ENCODE measurements at regions not wholly inside any gene's neighbourhood (a gene's known extent, or its start where the extent isn't known, plus 50 kb on each side); places are given as distances from the start of the nearest gene placed in this dataset.
A peak's percentile ranks its signal among the peaks of the same experiment; 100 is the strongest.
"Not testable (repeated sequence)": the region's sequence is repeated elsewhere in the genome, so short reads cannot be mapped to it uniquely, and the experiment has no call there.

GRCh38 chr5:32534041-32534440, 51.3 kb upstream of the SUB1 start:
- DNase-seq: peak in 3 of 4 experiments; percentile 30 to 54 (median 40)

DNA sequence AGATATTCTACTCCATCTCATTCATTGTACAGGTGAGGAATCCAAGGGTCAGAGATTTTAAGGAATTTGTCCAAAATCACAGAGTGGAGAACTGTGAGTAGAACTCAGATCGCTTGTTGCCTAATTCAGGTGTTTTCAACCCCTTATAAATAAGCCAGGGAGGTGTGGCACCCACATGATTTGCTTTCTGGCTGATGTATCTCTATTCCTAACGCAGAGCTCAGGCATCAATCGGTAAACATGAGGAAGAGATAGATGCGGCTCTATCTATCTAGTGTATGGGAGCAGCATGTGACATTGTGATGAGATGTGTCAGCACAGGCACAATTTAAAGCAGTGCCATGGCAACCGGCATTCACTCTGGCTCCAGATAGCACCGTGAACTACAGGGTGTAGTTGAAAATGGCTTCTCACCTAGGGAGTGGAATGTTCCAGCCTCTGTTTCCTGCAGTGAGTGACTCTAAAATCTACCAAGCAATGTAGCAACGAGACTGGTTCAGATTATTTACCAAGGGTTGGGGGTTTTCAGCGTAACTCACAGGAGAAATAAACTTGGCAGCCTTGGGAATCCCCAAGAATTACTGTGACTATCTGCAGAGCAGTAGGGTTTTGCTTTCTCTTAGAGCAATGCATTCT, 53.4 kb upstream of the SUB1 start:
- no peak for DNase-seq

DNA sequence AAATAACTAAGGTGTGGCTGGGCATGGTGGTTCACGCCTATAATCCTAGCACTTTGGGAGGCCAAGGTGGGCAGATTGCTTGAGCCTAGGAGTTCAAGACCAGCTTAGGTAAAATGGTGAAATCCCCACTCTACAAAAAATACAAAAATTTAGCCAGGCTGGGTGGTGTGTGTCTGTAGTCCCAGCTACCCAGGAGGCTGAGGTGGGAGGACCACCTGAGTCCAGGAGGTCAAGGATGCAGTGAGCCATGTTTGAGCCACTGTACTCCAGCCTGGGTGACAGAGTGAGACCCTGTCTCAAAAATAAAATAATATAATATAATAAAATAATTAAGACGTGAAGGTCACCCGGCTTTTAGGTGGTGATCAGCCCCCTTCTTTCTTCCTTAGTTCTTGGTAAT, 58.0 kb upstream of the SUB1 start:
- DNase-seq: not testable (repeated sequence)

DNA sequence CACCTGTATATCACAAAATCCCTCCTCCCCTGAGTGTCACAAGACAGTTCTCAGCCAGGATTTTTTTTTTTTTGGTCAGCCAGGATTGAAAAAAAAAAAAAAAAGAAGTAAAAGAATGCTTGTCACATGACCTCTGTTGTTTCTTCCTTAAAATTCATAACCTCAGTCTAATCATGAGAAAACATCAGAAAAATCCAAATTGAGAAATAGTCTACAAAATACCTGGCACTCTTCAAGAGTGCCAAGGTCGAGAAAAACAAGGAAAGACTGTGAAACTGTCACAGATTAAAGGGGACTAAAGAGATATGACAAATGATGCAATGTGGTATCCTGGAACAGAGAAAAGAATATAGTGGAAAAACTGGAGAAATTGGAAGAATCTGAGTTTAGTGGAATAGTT, 58.5 kb upstream of the SUB1 start:
- peak in 2 of 4 experiments; percentile 44 to 61 for DNase-seq

GRCh38 chr5:32523625-32524024, 61.7 kb upstream of the SUB1 start:
- DNase-seq: no peak

DNA sequence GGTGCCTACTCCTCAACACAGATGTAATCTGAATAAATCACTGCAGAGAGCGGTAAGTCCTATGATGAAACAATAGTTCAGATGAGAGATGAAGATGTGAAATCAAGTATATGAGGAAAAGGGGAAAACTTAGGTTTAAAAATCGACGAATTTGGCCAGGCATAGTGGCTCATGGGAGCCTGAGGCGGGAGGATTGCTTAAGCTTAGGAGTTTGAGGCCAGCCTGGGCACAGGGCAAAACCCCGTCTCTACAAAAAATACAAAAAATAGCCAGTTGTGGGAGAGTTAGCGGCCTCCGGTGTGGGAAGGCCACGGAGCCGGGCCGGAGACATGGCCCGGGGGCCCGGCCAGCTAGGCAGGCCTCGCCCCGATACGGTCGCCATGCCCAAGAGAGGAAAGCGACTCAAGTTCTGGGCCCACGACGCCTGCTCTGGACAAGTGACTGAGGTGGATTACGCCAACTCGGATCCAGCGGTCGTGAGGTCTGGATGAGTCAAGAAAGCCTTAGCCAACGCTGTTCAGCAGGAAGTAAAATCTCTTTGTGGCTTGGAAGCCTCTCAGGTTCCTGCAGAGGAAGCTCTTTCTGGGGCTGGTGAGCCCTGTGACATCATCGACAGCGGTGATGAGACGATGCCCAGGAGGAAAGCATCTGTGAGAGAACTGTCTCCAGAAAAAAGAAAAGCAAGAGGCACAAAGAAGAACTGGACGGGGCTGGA, 62.8 kb upstream of the SUB1 start:
- DNase-seq: peak; percentile 91 to 97 (median 95)

GRCh38 chr5:32521481-32521880, 63.9 kb upstream of the SUB1 start:
- DNase-seq: no peak

DNA sequence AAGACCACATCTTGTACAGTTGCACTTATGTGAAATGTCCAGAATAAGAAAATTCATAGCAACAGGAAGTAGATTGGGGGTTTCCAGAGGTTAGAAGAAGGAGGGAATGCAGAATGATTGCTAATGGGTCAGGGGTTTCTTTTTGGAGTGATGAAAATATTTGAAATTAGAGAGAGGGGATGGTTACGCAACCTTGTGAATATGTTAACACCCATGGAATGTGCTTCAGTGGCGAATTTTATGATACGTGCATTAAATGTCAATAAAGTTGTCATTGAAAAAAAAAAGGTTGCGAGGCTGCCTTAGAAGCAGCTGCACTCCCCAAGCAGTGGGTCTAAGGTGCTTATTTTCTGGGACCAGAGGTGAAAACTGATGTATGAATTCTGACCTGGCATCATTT, 64.4 kb upstream of the SUB1 start:
- peak in 1 of 4 experiments; percentile 10 for DNase-seq

GRCh38 chr5:32520356-32520755, 65.0 kb upstream of the SUB1 start:
- DNase-seq: peak in 3 of 4 experiments; percentile 47 to 74 (median 54)

GRCh38 chr5:32519508-32519907, 65.8 kb upstream of the SUB1 start:
- DNase-seq: no peak

DNA sequence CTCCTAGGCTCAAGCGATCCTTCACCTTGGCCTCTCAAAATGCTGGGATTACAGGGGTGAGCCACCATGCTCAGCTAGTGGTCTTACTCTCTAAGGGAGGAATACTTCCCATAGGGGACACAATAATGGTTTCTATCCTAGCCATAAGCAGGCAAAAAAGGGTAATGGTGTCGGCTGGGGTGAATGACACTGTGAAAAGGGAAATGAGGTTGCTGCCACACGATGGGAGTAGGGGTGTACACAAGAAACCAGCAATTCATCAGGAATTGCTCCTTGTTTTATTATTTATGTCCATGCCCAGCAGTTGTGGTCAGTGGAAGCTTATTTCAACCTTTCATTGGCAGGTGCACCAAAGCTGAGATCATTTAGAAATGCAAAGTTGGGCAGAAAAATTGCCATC, 70.3 kb upstream of the ZFR start:
- peak in 3 of 4 experiments; percentile 28 to 59 (median 42) for DNase-seq

DNA sequence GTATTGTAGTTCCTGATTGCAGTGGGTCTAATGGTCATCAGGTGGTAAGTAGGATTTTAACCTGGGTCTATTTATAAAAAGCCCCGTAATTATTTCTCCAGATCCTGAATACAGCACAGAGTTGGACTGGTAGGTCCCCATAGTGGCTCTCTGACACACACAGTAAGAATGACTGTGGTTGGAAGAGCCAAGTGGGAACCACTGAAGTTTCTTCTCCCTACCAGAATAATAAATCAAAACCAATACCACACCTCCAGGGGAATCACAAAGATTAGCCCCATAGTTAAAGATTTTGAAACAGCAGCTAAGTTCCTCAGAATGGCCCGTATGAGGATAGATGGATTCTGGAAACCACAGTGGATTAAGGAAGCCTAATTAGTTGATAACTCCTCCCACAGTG, 68.4 kb upstream of the ZFR start:
- no peak for DNase-seq

GRCh38 chr5:32511776-32512374, 67.3 kb upstream of the ZFR start:
- no peak for DNase-seq

- DNase-seq: no peak
These were observed 66.3 kb upstream of the ZFR start for GRCh38 chr5:32510860-32511259.

DNA sequence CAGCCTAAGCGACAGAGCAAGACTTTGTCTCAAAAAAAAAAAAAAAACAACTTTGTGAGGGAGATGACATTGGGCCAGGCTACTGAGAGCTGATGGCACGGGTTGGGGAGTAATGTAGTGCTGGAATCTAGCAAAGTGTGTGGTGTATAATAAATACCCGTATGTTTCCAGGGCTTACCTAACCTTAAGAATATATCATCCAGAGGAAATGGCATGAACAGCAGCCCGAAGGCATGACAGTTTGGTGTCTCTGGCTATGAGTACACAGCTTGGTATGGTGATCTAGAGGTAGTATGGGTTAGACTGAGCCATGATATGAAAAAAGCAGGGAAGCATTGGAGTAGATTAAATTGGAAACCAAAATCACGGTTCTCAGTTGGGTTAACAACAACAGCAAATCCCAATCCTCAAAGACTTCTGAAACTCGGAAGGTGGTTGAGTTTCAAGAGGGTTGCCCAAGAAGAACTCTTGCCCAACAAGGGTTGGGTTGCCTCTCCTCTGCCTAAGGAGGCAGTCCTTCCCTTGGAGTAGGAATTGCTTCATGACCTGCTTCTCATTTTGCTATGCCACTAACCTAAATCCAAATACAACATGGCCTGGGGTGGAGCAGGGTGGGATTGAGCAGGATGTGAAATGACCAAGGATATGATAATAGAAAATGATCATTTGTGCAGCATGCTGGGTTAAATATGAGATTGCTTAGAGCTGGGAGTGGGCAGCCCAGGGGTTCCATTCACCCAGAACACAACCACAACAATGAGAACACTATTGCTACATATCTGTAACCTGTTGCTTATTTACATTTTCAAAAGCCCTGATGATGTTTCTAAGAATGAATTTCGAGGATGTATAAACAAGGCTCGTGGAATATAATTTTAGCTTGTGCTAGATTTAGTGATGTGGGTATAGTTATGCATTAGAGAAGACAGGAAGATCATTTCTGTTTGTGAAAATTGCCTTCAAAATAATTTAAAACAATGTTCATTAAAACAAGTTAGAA, 64.6 kb upstream of the ZFR start:
- DNase-seq: peak; percentile 73 to 89 (median 86)

GRCh38 chr5:32507738-32508434, 63.3 kb upstream of the ZFR start:
- peak; percentile 18 to 37 (median 30) for DNase-seq

- DNase-seq: no peak
These were observed 62.3 kb upstream of the ZFR start for GRCh38 chr5:32506799-32507198.

- no peak for DNase-seq
These were observed 61.7 kb upstream of the ZFR start for GRCh38 chr5:32506201-32506661.

DNA sequence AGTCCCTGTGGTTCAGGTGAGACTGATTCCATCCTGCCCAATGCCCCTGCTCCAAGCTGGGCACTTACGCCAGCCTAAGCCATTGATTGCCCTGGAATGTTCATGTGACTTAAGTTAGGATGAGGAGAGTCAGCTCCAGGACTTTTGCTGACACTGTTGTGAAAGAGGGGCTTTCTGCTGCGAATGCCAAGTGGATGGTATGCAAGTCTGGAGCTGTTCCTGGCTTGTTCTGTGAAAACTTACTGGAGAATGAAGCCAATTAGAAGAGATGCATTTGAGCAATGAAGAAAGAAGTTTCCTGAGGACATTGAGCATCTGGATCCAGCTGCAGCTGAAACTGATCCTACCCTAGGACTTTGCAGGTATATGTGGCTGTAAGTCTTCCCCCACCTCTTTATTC, 61.2 kb upstream of the ZFR start:
- DNase-seq: no peak

DNA sequence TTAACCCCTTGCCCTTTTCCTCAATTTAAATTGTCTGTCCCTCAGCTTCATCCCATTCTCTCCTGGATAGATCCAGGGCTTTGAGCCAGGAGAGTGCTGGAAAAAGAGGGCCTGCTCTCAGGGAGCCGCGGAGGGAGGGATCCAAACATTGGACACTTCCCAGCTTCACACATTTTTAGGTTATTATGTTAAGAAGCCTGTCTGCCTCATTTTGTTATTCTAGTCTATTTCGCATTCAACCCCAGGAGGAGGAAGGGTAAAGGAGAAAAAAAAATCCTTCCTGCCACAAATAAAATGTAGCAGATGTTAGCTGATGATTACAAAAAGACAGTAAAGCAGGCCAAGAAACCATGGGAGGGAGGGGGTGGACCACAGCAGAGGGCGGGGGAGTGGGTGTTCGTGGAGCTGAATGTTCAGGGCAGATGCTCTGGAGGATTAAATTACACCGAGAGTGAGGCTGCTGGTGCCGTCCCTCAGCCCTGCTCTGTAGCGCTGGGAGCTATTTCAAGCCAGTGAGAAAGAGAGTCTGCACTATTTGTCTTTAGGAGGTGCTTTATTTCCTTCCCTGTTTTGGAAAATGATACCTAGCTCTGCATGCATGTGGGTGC, 60.6 kb upstream of the ZFR start:
- no peak for DNase-seq

GRCh38 chr5:32504329-32504988, 59.9 kb upstream of the ZFR start:
- no peak for DNase-seq

Data from suppressor macrophage (primary cell).